Testis (tissue), 2 donors: ENCODE measurements at regions not wholly inside any gene's neighbourhood (a gene's known extent, or its start where the extent isn't known, plus 50 kb on each side); places are given as distances from the start of the nearest gene placed in this dataset.

Experiments
- POLR2A ChIP-seq: fragments of 450-650 bp; IDR thresholded peaks from one replicate; pipeline ENCODE4 v1.6.1; 2017; ENCODE audit warnings: antibody characterized with exemption, mild to moderate bottlenecking, moderate library complexity
- TF ChIP-seq, protein P1 (sequence below), 3 experiments: fragments of 450-650 bp in 2 of 3; fragments of 200-600 bp in 1 of 3; sonication (generic) in 1 of 3; IDR thresholded peaks; one replicate each; pipeline ENCODE4 v1.5.1; 2016 to 2019; ENCODE audit warnings: antibody characterized with exemption in 3 of 3, mild to moderate bottlenecking in 2 of 3, moderate library complexity in 1 of 3

- TF ChIP-seq, protein P1, sequence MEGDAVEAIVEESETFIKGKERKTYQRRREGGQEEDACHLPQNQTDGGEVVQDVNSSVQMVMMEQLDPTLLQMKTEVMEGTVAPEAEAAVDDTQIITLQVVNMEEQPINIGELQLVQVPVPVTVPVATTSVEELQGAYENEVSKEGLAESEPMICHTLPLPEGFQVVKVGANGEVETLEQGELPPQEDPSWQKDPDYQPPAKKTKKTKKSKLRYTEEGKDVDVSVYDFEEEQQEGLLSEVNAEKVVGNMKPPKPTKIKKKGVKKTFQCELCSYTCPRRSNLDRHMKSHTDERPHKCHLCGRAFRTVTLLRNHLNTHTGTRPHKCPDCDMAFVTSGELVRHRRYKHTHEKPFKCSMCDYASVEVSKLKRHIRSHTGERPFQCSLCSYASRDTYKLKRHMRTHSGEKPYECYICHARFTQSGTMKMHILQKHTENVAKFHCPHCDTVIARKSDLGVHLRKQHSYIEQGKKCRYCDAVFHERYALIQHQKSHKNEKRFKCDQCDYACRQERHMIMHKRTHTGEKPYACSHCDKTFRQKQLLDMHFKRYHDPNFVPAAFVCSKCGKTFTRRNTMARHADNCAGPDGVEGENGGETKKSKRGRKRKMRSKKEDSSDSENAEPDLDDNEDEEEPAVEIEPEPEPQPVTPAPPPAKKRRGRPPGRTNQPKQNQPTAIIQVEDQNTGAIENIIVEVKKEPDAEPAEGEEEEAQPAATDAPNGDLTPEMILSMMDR (IDR thresholded peaks at IDR 0.05) = no peak
- TF ChIP-seq POLR2A = no peak
These were observed 55.4 kb downstream of the MAGEF1 start for GRCh38 chr3:184656458-184656828.
